ENCODE measurements at regions not wholly inside any gene's neighbourhood (a gene's known extent, or its start where the extent isn't known, plus 50 kb on each side); places are given as distances from the start of the nearest gene placed in this dataset.

DNA sequence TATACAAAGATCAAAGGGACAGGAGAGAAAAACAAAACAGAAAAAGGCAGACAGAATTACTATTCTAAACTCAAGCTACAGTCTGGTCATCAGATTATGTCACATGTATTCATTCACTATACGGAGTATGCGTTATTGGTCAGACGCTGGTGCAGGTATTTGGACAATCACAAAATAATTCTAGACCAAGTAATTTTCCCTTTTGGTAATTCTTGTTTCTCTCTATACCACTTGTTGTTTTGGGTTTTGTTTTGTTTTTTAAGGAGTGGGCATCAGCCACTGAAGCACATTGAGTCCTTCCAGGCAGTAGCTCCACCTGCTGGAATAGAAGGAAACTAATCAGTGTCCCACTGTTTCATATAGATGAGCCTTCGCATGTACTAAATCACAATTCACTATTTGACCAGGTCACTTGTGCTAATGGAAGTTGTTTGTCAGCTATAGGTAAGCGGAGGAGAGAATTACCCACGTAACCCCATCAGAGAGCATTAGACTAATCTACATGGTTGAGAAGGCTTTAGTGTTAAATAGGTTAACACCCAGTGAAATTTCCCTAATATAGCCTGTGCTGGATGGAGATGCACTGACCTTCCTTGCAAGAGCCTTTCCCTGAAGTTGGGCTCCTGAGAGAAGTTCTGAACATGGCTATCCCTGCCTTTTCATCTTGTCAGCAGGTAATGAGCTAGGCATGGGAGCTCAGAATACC is 77.9 kb downstream of the TNFAIP3 start (continued):
- TF ChIP-seq ZNF552 (CRISPR knock-in tag; IDR thresholded peaks at IDR 0.05; ENCODE audit: borderline replicate concordance) (no peak), KLF16 (CRISPR knock-in tag; IDR thresholded peaks at IDR 0.05) (0 out of 4 replicates have a peak, but pooled peaks of 1 of the 2 experiments have one; percentile 20), XRCC5 (optimal IDR thresholded peaks at IDR 0.05; ENCODE audit: low read length) (peak; percentile 36), IKZF5 (CRISPR knock-in tag; IDR thresholded peaks at IDR 0.05) (peak; percentile 32; the same call in 1 of the 2 replicates), ZFP82 (CRISPR knock-in tag; IDR thresholded peaks at IDR 0.05; ENCODE audit: borderline replicate concordance) (no peak), ZNF614 (CRISPR knock-in tag; IDR thresholded peaks at IDR 0.05; ENCODE audit: borderline replicate concordance) (0 out of 2 replicates have a peak, but pooled peaks have one; percentile 48), ZNF317 (CRISPR knock-in tag; IDR thresholded peaks at IDR 0.05) (no peak), ZNF367 (CRISPR knock-in tag; IDR thresholded peaks at IDR 0.05; ENCODE audit: borderline replicate concordance) (no peak), EEA1 (CRISPR knock-in tag; IDR thresholded peaks at IDR 0.05; ENCODE audit: borderline replicate concordance) (no peak), FOXP4 (CRISPR knock-in tag; IDR thresholded peaks at IDR 0.05) (no peak), ZNF260 (CRISPR knock-in tag; IDR thresholded peaks at IDR 0.05; ENCODE audit: borderline replicate concordance, low read depth) (no peak), ZNF557 (CRISPR knock-in tag; IDR thresholded peaks at IDR 0.05) (no peak), STAG1 (CRISPR knock-in tag; IDR thresholded peaks at IDR 0.05) (peak; percentile 92), SMC3 (IDR thresholded peaks at IDR 0.05; ENCODE audit: low read length) (peak; percentile 92; the same call in 1 of the 2 replicates), ZNF282 (IDR thresholded peaks at IDR 0.05; ENCODE audit: partially characterized antibody) (no peak), SSRP1 (CRISPR knock-in tag; IDR thresholded peaks at IDR 0.05) (no peak), ZNF331 (CRISPR knock-in tag; IDR thresholded peaks at IDR 0.05) (0 out of 2 replicates have a peak, but pooled peaks have one; percentile 31), RAD21 (CRISPR knock-in tag; IDR thresholded peaks at IDR 0.05) (peak; percentile 84), SMAD1 (CRISPR knock-in tag; IDR thresholded peaks at IDR 0.05; ENCODE audit: borderline replicate concordance, low read depth) (no peak), MIXL1 (CRISPR knock-in tag; IDR thresholded peaks at IDR 0.05) (peak; percentile 78), MAFG (CRISPR knock-in tag; IDR thresholded peaks at IDR 0.05) (no peak), CHCHD3 (CRISPR knock-in tag; IDR thresholded peaks at IDR 0.05) (no peak)
- TF ChIP-seq, protein P1, sequence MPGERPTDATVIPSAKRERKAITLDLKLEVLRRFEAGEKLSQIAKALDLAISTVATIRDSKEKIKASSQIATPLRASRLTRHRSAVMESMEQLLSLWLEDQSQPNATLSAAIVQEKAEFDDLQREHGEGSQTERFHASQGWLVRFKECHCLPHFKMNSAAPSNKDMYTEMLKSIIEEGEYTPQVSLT (CRISPR knock-in tag; IDR thresholded peaks at IDR 0.05; ENCODE audit: borderline replicate concordance, low read depth) = no peak
- TF ChIP-seq, protein P2, sequence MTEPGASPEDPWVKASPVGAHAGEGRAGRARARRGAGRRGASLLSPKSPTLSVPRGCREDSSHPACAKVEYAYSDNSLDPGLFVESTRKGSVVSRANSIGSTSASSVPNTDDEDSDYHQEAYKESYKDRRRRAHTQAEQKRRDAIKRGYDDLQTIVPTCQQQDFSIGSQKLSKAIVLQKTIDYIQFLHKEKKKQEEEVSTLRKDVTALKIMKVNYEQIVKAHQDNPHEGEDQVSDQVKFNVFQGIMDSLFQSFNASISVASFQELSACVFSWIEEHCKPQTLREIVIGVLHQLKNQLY (CRISPR knock-in tag; IDR thresholded peaks at IDR 0.05) = 0 out of 2 replicates have a peak, but pooled peaks have one; percentile 15
- TF ChIP-seq, protein P3, sequence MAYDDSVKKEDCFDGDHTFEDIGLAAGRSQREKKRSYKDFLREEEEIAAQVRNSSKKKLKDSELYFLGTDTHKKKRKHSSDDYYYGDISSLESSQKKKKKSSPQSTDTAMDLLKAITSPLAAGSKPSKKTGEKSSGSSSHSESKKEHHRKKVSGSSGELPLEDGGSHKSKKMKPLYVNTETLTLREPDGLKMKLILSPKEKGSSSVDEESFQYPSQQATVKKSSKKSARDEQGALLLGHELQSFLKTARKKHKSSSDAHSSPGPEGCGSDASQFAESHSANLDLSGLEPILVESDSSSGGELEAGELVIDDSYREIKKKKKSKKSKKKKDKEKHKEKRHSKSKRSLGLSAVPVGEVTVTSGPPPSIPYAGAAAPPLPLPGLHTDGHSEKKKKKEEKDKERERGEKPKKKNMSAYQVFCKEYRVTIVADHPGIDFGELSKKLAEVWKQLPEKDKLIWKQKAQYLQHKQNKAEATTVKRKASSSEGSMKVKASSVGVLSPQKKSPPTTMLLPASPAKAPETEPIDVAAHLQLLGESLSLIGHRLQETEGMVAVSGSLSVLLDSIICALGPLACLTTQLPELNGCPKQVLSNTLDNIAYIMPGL (CRISPR knock-in tag; IDR thresholded peaks at IDR 0.05; ENCODE audit: borderline replicate concordance in 1 of 2, low read depth in 1 of 2) = no peak; a peak in 1 of 4 replicates
